Spinal cord (tissue), 9 donors: ENCODE measurements at regions not wholly inside any gene's neighbourhood (a gene's known extent, or its start where the extent isn't known, plus 50 kb on each side); places are given as distances from the start of the nearest gene placed in this dataset.

Source experiments
- DNase-seq, 6 donors: peaks; one replicate each; pipeline versions ENCODE4 v3.0.0 to v3.0.0-alpha.2; 2013 to 2015; ENCODE audit warnings: low spot score in 6 of 6, low read depth in 4 of 6
- H3K27ac ChIP-seq: one replicate; pipeline ENCODE4 v1.5.1; 2013; ENCODE audit warnings: low read depth, low read length, control low read depth
- H3K27me3 ChIP-seq: one replicate; pipeline ENCODE4 v1.6.1; 2013; ENCODE audit warnings: low read length; ENCODE audit not compliant: control insufficient read depth, insufficient read depth
- H3K36me3 ChIP-seq: one replicate; pipeline ENCODE4 v1.6.1; 2013; ENCODE audit warnings: low read length; ENCODE audit not compliant: control insufficient read depth, insufficient read depth
- H3K4me1 ChIP-seq: one replicate; pipeline ENCODE4 v1.6.1; 2013; ENCODE audit warnings: low read length; ENCODE audit not compliant: control insufficient read depth, insufficient read depth
- H3K4me3 ChIP-seq: one replicate; pipeline ENCODE4 v1.5.1; 2013; ENCODE audit warnings: low read depth, low read length, control low read depth
- H3K9me3 ChIP-seq: one replicate; pipeline ENCODE4 v1.6.1; 2013; ENCODE audit warnings: low read length; ENCODE audit not compliant: control insufficient read depth, insufficient read depth
- WGBS: methylation state at CpG from one replicate; pipeline ENCODE4 v1.1.5; 2013; ENCODE audit warnings: missing lambda C conversion rate; ENCODE audit not compliant: insufficient coverage; 5-methylcytosine and 5-hydroxymethylcytosine counted together
- donor health status: healthy.

- 100% methylated on average over 1 of the region's 2 CpGs for WGBS
- H3K4me1 ChIP-seq: no peaks in the 10 kb centered on the region
Measured at GRCh38 chr14:87676814-87677437, 316.1 kb downstream of the GALC start.

GRCh38 chr14:87667659-87668058, 325.3 kb downstream of the GALC start:
- WGBS: no CpG with 5 or more reads among the region's 4 CpGs
- DNase-seq: peak in 2 of 6 donors; percentile 11 to 53
- H3K4me1 ChIP-seq: no peaks in the 10 kb centered on the region
- no peaks in the 10 kb centered on the region for H3K27me3 ChIP-seq
- peaks cover under 1% of the 10 kb centered on the region for H3K9me3 ChIP-seq
- no peak overlapping the region for H3K4me3 ChIP-seq
- H3K27ac ChIP-seq: no peak overlapping the region
- no peaks in the 10 kb centered on the region for H3K36me3 ChIP-seq

More at GRCh38 chr14:87676814-87677437, 316.1 kb downstream of the GALC start:
- Histone ChIP-seq H3K27me3 (no peaks in the 10 kb centered on the region), H3K4me3 (no peak overlapping the region), H3K9me3 (no peaks in the 10 kb centered on the region), H3K36me3 (no peaks in the 10 kb centered on the region), H3K27ac (no peak overlapping the region)
- DNase-seq: no peak

GRCh38 chr14:87656315-87656714, 336.7 kb downstream of the GALC start:
- H3K27me3 ChIP-seq: no peaks in the 10 kb centered on the region
- H3K27ac ChIP-seq: no peak overlapping the region
- DNase-seq: no peak
- H3K9me3 ChIP-seq: peaks cover 5% of the 10 kb centered on the region
- WGBS: 79% methylated on average over 1 of the region's 1 CpG
- no peaks in the 10 kb centered on the region for H3K4me1 ChIP-seq
- no peaks in the 10 kb centered on the region for H3K36me3 ChIP-seq
- H3K4me3 ChIP-seq: no peak overlapping the region

GRCh38 chr14:87652278-87652677, 340.7 kb downstream of the GALC start:
- Histone ChIP-seq H3K36me3 (no peaks in the 10 kb centered on the region), H3K4me3 (no peak overlapping the region), H3K4me1 (no peaks in the 10 kb centered on the region), H3K27me3 (no peaks in the 10 kb centered on the region), H3K9me3 (peaks cover 10% of the 10 kb centered on the region), H3K27ac (no peak overlapping the region)
- peak in 1 of 6 donors; percentile 63 for DNase-seq
- WGBS: no CpG with 5 or more reads among the region's 2 CpGs

GRCh38 chr14:87644689-87645088, 348.3 kb downstream of the GALC start:
- Histone ChIP-seq H3K27me3 (no peaks in the 10 kb centered on the region), H3K4me3 (no peak overlapping the region), H3K9me3 (peaks cover 5% of the 10 kb centered on the region), H3K36me3 (no peaks in the 10 kb centered on the region), H3K4me1 (no peaks in the 10 kb centered on the region), H3K27ac (no peak overlapping the region)
- DNase-seq: peak in 2 of 6 donors; percentile 35 to 44
- WGBS: no CpG with 5 or more reads among the region's 3 CpGs

- H3K27me3 ChIP-seq: no peaks in the 10 kb centered on the region
- 60% methylated on average over 1 of the region's 4 CpGs for WGBS
- H3K9me3 ChIP-seq: no peaks in the 10 kb centered on the region
- H3K27ac ChIP-seq: no peak overlapping the region
- peak in 2 of 6 donors; percentile 66 to 83 for DNase-seq
- H3K36me3 ChIP-seq: no peaks in the 10 kb centered on the region
- no peak overlapping the region for H3K4me3 ChIP-seq
- no peaks in the 10 kb centered on the region for H3K4me1 ChIP-seq
Measured at GRCh38 chr14:87643005-87643404, 350.0 kb downstream of the GALC start.

- DNase-seq: no peak
- Histone ChIP-seq H3K4me1 (no peaks in the 10 kb centered on the region), H3K27ac (no peak overlapping the region), H3K9me3 (no peaks in the 10 kb centered on the region), H3K36me3 (no peaks in the 10 kb centered on the region), H3K4me3 (no peak overlapping the region), H3K27me3 (no peaks in the 10 kb centered on the region)
Measured at GRCh38 chr14:87640553-87640952, 352.4 kb downstream of the GALC start.

- WGBS: 100% methylated on average over 3 of the region's 3 CpGs
- H3K4me1 ChIP-seq: no peaks in the 10 kb centered on the region
- H3K9me3 ChIP-seq: no peaks in the 10 kb centered on the region
- no peaks in the 10 kb centered on the region for H3K36me3 ChIP-seq
- no peak overlapping the region for H3K27ac ChIP-seq
- DNase-seq: no peak
- no peaks in the 10 kb centered on the region for H3K27me3 ChIP-seq
- H3K4me3 ChIP-seq: no peak overlapping the region
Measured at GRCh38 chr14:87638196-87638595, 354.8 kb downstream of the GALC start.

- H3K9me3 ChIP-seq: no peaks in the 10 kb centered on the region
- no peaks in the 10 kb centered on the region for H3K36me3 ChIP-seq
- peaks cover 4% of the 10 kb centered on the region for H3K4me1 ChIP-seq
- H3K27ac ChIP-seq: no peak overlapping the region
- no peak for DNase-seq
- H3K27me3 ChIP-seq: no peaks in the 10 kb centered on the region
- H3K4me3 ChIP-seq: no peak overlapping the region
- 67% methylated on average over 1 of the region's 3 CpGs for WGBS
Measured at GRCh38 chr14:87635442-87635841, 357.5 kb downstream of the GALC start.

GRCh38 chr14:87632796-87633195, 360.2 kb downstream of the GALC start:
- H3K36me3 ChIP-seq: no peaks in the 10 kb centered on the region
- WGBS: 100% methylated on average over 2 of the region's 4 CpGs
- no peaks in the 10 kb centered on the region for H3K9me3 ChIP-seq
- peaks cover 4% of the 10 kb centered on the region for H3K4me1 ChIP-seq
- H3K27ac ChIP-seq: no peak overlapping the region
- H3K27me3 ChIP-seq: no peaks in the 10 kb centered on the region
- H3K4me3 ChIP-seq: no peak overlapping the region
- no peak for DNase-seq
